OCI-LY1 (cell line): ENCODE measurements at regions not wholly inside any gene's neighbourhood (a gene's known extent, or its start where the extent isn't known, plus 50 kb on each side); places are given as distances from the start of the nearest gene placed in this dataset.

ENCODE experiments used
- CTCF ChIP-seq: fragments of 200-600 bp; sonication (generic), shearing (Covaris generic); IDR thresholded peaks from 2 replicates; pipeline ENCODE4 v1.5.1; 2017; ENCODE audit warnings: mild to moderate bottlenecking, antibody characterized with exemption, low read length, moderate library complexity, mixed read lengths
- EZH2 ChIP-seq: fragments of 200-600 bp; sonication (generic), shearing (Covaris generic); IDR thresholded peaks from 2 replicates; pipeline ENCODE4 v1.8.0; 2017; ENCODE audit warnings: borderline replicate concordance, mixed run types, mild to moderate bottlenecking, antibody characterized with exemption, low read length, moderate library complexity, mixed read lengths

- TF ChIP-seq CTCF (no peak), EZH2 (no peak)
Measured at GRCh38 chr2:103138123-103138901, 376.5 kb downstream of the TMEM182 start.
